Right ventricle myocardium inferior (tissue), 1 donor: ENCODE measurements at regions not wholly inside any gene's neighbourhood (a gene's known extent, or its start where the extent isn't known, plus 50 kb on each side); places are given as distances from the start of the nearest gene placed in this dataset.
A peak's percentile ranks its signal among the peaks of the same experiment; 100 is the strongest.

Experiments used
- ATAC-seq: fragments of 200-7000 bp; cut with Tn5 transposase; one replicate; pipeline ENCODE4 v1.9.1; 2020; ENCODE audit warnings: mild to moderate bottlenecking, moderate library complexity
- DNase-seq: peaks from one replicate; pipeline ENCODE4 v3.0.0; 2021; ENCODE audit errors: missing footprints
- intact Hi-C: fragments of 100-400 bp; cut with DNase I; formaldehyde crosslinking; loops from one replicate; pipeline ENCODE4 v1.11.0; 2022
- donor health status: DM: no; HTN: yes; CAD: no; lungs with severe emphysema.

- peak; percentile 84 for DNase-seq
- ATAC-seq = peak; percentile 29
- intact Hi-C loops = loop anchor here (1.0 to 5.0 kb wide), 7 partner anchors 49 to 250 kb away; no protein-coding TSS in a partner anchor
These were observed 50.0 kb downstream of the NCOR2 start for GRCh38 chr12:124517260-124518050.

DNA sequence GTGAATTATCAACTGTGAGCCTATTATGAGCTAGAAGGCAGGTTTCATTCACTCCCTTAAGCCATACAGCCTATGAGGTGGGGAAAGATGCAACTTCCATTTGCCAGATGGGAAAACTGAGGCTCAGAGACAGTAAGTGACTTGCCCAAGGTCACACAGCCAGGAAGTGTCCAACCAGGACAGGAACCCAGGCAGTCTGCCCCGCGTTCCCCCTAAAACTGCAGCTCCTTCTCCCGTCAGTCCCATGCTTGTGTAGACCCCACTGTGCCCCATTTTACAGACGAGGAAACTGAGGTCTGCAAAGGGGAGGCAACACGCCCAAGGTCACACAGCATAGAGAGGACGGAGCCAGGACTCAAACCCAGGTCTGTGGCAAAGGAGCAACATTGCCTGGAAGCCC is 50.6 kb downstream of the NCOR2 start:
- ATAC-seq = no peak
- no peak for DNase-seq
- intact Hi-C loops = loop anchor here (5.0 kb wide), 5 partner anchors 105 to 250 kb away; no protein-coding TSS in a partner anchor

- ATAC-seq (no peak), DNase-seq (peak; percentile 78)
- intact Hi-C loops = loop anchor here (5.0 kb wide), 5 partner anchors 106 to 251 kb away; no protein-coding TSS in a partner anchor
These were observed 51.4 kb downstream of the NCOR2 start for GRCh38 chr12:124515981-124516380.

- ATAC-seq = no peak
- intact Hi-C loops = loop anchor here (5.0 kb wide), 5 partner anchors 107 to 252 kb away; no protein-coding TSS in a partner anchor
These were observed 52.1 kb downstream of the NCOR2 start for GRCh38 chr12:124514996-124515932.

DNA sequence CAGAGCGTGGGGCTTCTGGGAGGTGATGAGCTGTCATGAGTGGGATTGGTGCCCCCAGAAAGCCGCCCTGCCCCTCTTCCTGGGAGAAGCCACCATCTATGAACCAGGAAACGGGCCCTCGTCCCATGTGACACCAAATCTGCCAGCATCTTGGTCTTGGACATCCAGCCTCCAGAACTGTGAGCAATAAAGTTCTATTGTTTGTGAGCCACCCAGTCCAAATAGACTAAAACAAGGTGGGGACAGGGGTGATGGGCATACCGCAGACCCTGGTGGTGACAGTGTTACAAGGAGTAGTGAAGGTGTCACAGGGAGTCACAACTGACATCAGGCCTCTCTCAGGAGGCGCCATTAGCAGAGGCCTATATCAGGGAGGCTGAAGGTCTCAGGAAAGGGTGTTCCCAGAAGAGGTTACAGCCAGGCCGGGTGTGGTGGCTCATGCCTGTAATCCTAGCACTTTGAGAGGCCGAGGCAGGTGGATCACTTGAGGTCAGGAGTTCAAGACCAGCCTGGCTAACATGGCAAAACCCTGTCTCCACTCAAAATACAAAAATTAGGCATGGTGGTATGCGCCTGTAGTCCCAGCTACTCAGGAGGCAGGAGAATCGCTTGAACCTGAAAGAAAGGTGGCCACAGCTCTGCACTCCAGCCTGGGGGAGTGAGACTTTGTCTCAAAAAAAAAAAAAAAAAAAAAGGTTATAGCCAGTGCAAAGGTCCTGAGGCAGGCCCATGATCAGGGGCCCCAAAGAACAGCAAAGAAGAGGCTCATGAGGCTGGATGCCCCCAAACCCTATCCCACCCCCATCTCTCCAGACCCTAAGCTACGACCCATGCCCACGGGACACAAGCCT is 53.0 kb downstream of the NCOR2 start:
- intact Hi-C loops = no loop called here
- ATAC-seq (no peak), DNase-seq (peak; percentile 32)

More at GRCh38 chr12:124514996-124515932, 52.1 kb downstream of the NCOR2 start:
- peak; percentile 46 for DNase-seq

DNA sequence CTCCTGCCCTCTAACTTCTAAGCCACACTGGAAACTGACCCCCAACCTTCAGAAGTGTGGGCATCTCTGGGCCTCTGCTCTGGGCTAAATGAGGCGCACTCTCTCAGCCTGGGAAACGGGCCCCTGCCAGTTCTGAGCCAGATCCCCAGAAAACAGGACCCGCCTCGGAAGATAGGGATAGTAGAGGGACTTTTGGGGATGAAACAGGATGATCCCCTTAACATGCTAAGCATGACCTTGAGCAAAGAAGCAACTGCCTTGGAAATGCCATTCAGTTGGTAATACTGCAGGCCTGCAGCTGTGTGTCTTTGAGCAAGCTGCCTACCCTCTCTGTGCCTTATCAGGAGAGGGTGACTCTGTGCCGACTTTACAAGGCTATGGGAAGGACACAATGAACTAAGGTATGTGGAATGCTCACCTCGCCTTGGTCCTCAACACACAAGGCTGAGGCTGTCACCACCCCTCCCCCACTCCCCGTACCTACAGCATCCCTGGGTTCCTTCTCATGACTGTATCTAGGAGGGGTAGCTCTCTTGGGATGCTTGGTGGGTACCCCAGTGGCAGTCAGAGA is 54.0 kb downstream of the NCOR2 start:
- DNase-seq (no peak), ATAC-seq (no peak)
- intact Hi-C loops = no loop called here

GRCh38 chr12:124512667-124513296 is 54.6 kb downstream of the NCOR2 start:
- intact Hi-C loops = no loop called here
- DNase-seq (peak; percentile 90), ATAC-seq (peak; percentile 11)

GRCh38 chr12:124511259-124511985 is 56.0 kb downstream of the NCOR2 start:
- intact Hi-C loops = no loop called here
- ATAC-seq (no peak), DNase-seq (no peak)

- ATAC-seq (no peak), DNase-seq (no peak)
- intact Hi-C loops = no loop called here
These were observed 57.0 kb downstream of the NCOR2 start for GRCh38 chr12:124510301-124510970.

- intact Hi-C loops = loop anchor here (5.0 kb wide), 2 partner anchors 52 to 173 kb away; no protein-coding TSS in a partner anchor
- DNase-seq (no peak), ATAC-seq (peak; percentile 63)
These were observed 57.6 kb downstream of the NCOR2 start for GRCh38 chr12:124509676-124510300.

- intact Hi-C loops = loop anchor here (5.0 kb wide), 2 partner anchors 52 to 173 kb away; no protein-coding TSS in a partner anchor
- DNase-seq (no peak), ATAC-seq (no peak)
These were observed 58.1 kb downstream of the NCOR2 start for GRCh38 chr12:124509300-124509675.

DNA sequence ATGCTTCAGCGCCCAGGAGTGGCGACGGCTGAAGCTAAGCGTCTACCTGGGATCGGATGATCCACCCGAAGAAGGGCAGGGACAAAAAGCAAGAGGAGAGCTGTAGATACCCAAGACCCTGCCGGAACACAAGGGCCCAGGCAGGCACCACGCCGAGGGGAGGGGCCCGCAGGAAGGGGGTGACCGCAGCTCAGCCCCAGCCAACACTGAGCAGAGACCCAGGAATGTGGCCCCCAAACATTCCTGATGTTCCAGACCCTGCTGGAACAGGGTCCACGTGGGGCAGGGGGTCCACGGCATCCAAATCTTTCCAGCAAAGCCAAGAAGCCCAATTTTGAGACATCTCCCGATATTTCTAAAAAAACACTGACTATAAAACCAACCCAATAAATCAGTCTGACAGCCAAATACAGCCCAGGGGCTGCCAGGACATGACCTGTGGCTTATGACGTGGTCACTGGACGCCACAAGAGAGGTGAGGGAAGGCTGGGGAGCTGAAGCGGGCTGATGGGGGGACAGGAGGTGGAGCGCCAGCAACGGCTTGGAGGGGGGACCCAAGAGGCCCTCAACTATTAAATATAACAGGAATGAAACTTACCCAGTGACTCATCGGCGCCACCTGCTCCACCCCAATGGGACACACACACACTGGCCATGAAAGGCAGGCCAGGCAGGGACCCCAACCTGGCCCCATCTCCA is 58.9 kb downstream of the NCOR2 start:
- DNase-seq (no peak), ATAC-seq (peak; percentile 2)
- intact Hi-C loops = loop anchor here (5.0 kb wide), 2 partner anchors 51 to 174 kb away; no protein-coding TSS in a partner anchor

DNA sequence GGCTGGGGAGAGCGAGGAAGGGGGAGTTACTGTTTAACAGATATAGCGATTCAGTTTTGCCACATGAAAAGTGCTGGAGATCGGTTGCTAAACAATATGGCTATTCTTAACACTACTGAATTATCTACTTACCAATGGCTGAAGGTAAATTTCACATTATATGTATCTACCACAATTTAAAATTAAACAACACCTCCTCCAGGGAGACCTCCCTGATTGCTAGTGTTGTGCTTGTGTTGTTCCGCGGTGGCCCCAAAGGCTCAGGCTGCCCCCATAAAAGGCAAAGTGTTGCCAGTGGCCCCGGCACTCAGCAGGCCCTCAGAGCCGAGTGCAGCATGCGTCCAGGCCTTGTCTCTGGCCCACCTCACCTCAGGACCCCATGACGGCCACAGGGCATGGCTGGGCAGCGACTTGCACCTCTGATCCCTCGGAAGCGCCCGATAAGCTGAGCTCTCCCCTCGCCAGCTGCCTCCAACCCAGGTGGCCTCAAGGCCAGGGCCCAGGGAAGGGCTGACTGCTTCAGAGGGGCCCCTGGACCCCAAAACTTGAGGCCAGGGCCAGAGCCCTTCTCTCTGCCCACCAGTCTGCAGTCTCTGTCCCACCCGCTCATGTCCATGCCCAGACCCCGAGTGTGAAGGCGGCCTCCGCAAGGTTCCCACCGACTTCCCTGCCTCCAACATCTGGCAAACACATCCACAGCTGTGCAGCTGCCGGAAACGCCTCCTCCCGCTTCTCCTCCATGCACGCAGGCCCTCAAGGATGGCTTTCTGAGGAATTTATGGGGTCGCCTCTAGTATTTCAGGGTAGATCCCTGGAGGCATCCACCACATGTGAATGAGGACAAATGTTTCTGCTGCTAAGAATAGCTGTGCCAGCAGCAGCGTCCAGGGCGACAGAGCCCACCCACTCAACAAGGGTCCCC is 60.0 kb downstream of the NCOR2 start:
- intact Hi-C loops = loop anchor here (5.0 kb wide), 2 partner anchors 50 to 175 kb away; no protein-coding TSS in a partner anchor
- DNase-seq (no peak), ATAC-seq (peak; percentile 11)

DNA sequence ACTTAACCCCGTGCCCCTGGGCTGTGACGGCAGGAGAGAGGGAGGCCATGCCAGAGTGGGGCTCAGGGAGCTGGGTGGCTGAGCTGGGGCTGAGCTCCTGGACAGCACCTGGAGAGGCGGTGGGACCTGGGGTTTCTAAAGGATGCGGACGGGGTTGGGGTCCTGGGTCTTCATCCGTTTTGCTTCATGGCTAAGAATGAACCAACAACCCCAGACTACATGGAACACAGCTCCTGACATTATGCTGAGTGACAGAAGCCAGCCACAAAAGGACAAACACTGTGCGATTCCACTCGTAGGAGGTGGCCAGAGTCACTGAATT is 60.6 kb downstream of the NCOR2 start:
- intact Hi-C loops = loop anchor here (5.0 kb wide), 2 partner anchors 49 to 176 kb away; no protein-coding TSS in a partner anchor
- ATAC-seq = no peak
- DNase-seq = no peak
